Keratinocyte (primary cell): ENCODE measurements at regions not wholly inside any gene's neighbourhood (a gene's known extent, or its start where the extent isn't known, plus 50 kb on each side); places are given as distances from the start of the nearest gene placed in this dataset.
A peak's percentile ranks its signal among the peaks of the same experiment; 100 is the strongest.
"Not testable (repeated sequence)": the region's sequence is repeated elsewhere in the genome, so short reads cannot be mapped to it uniquely, and the experiment has no call there.

ENCODE experiments used
- DNase-seq: peaks from one replicate; pipeline ENCODE4 v3.0.0-alpha.2; 2011; ENCODE audit warnings: low read depth, missing footprints, low spot score
- FAIRE-seq: peaks from 2 replicates; lab custom pipeline; 2011; peaks lifted over from hg19 to GRCh38; lab: Jason Lieb, UNC
- H2AFZ ChIP-seq: 2 replicates; pipeline ENCODE4 v1.6.0; 2012; ENCODE audit warnings: low read length, control low read depth, inconsistent platforms; ENCODE audit not compliant: control insufficient read depth
- H3K27ac ChIP-seq: 2 replicates; pipeline ENCODE4 v1.5.1; 2011; ENCODE audit warnings: low read length; ENCODE audit not compliant: control insufficient read depth, insufficient read depth
- H3K27me3 ChIP-seq: 3 replicates; pipeline ENCODE4 v1.6.0; 2011; ENCODE audit warnings: low read length; ENCODE audit not compliant: control insufficient read depth, insufficient read depth; ENCODE audit errors: extremely low read depth
- H3K36me3 ChIP-seq, 2 experiments: 2 replicates in 1 of 2; 3 replicates in 1 of 2; pipeline ENCODE4 v1.5.1; 2011; ENCODE audit warnings: low read length in 2 of 2, mild to moderate bottlenecking in 1 of 2; ENCODE audit not compliant: control insufficient read depth in 2 of 2, insufficient read depth in 2 of 2; ENCODE audit errors: extremely low read depth in 1 of 2
- H3K4me1 ChIP-seq: 3 replicates; pipeline ENCODE4 v1.5.1; 2011; ENCODE audit warnings: low read length; ENCODE audit not compliant: control insufficient read depth, insufficient read depth; ENCODE audit errors: extremely low read depth
- H3K4me2 ChIP-seq: 3 replicates; pipeline ENCODE4 v1.6.0; 2011; ENCODE audit warnings: low read depth, low read length; ENCODE audit not compliant: control insufficient read depth, insufficient read depth; ENCODE audit errors: extremely low read depth
- H3K4me3 ChIP-seq, 3 experiments: fragments of 200-600 bp in 1 of 3; sonication (generic) in 1 of 3; 2 replicates in 2 of 3; 3 replicates in 1 of 3; pipeline ENCODE4 v1.5.1; 2011 to 2016; ENCODE audit warnings: low read length in 3 of 3, mild to moderate bottlenecking in 3 of 3, control low read depth in 2 of 3, inconsistent platforms in 1 of 3, low read depth in 1 of 3, mixed read lengths in 1 of 3, mixed run types in 1 of 3, moderate library complexity in 1 of 3; ENCODE audit not compliant: control insufficient read depth in 2 of 3, insufficient read depth in 2 of 3; ENCODE audit errors: extremely low read depth in 1 of 3
- H3K79me2 ChIP-seq: 2 replicates; pipeline ENCODE4 v1.6.0; 2012; ENCODE audit warnings: low read length; ENCODE audit not compliant: control insufficient read depth, insufficient read depth
- H3K9ac ChIP-seq: 3 replicates; pipeline ENCODE4 v1.6.0; 2011; ENCODE audit warnings: low read length; ENCODE audit not compliant: control insufficient read depth, insufficient read depth; ENCODE audit errors: extremely low read depth
- H3K9me1 ChIP-seq: 3 replicates; pipeline ENCODE4 v1.6.0; 2011; ENCODE audit warnings: low read length; ENCODE audit not compliant: control insufficient read depth, insufficient read depth; ENCODE audit errors: extremely low read depth
- H3K9me3 ChIP-seq: 2 replicates; pipeline ENCODE4 v1.5.1; 2012; ENCODE audit warnings: low read depth, low read length; ENCODE audit not compliant: control insufficient read depth
- H4K20me1 ChIP-seq: 3 replicates; pipeline ENCODE4 v1.6.0; 2011; ENCODE audit warnings: low read length; ENCODE audit not compliant: control insufficient read depth, insufficient read depth; ENCODE audit errors: extremely low read depth
- CTCF ChIP-seq, 3 experiments: IDR thresholded peaks in 1 of 3; conservative IDR thresholded peaks in 1 of 3; optimal IDR thresholded peaks in 1 of 3; 2 replicates in 2 of 3; 3 replicates in 1 of 3; pipeline versions ENCODE3 to v1.5.1; 2011; ENCODE audit warnings: low read length in 3 of 3, mild to moderate bottlenecking in 3 of 3, moderate library complexity in 2 of 3, control low read depth in 1 of 3, inconsistent platforms in 1 of 3; ENCODE audit not compliant: insufficient read depth in 2 of 3; ENCODE audit errors: extremely low read depth in 1 of 3
- EZH2 ChIP-seq: IDR thresholded peaks from one replicate; pipeline ENCODE4 v1.6.1; 2012; ENCODE audit warnings: inconsistent platforms, mild to moderate bottlenecking, low read length, moderate library complexity
- dilution Hi-C: fragments of 300-500 bp; cut with MboI; formaldehyde crosslinking; loops from one replicate; pipeline ENCODE4 v1.7.0; 2020; ENCODE audit warnings: low sequenced_read_pairs; ENCODE audit not compliant: extremely low pct_ligation_motif_present

DNA sequence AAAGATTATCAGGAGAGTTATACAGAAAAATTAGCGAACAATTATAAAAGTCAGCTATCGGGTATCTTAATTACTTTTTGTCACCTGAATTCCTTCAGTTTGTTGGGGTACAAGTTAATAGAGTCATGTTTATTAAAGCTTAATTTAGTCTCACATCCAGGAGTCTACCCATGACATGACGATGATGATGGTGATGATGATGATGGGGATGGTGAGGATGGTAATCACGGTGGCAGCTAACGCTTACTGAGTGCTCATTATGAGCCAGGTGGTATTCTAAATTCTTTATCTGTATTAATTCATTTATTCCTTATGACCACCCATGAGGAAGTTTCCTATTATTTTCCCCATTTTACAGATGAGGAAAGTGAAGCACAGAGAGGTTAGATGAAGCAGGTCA lies 208.6 kb upstream of the KIF2A start:
- TF ChIP-seq EZH2, result no peak
- no peak for TF ChIP-seq CTCF (optimal IDR thresholded peaks at IDR 0.05 in 1 of 3, IDR thresholded peaks at IDR 0.05 in 1 of 3, conservative IDR thresholded peaks at IDR 0.05 in 1 of 3; ENCODE audit: extremely low read depth in 1 of 3, insufficient read depth in 2 of 3, low read length in 3 of 3)
- Histone ChIP-seq H3K27ac (no peak overlapping the region), H3K9me3 (no peaks in the 10 kb centered on the region), H2AFZ (no peak overlapping the region), H3K27me3 (no peaks in the 10 kb centered on the region), H3K9me1 (no peaks in the 10 kb centered on the region), H4K20me1 (no peaks in the 10 kb centered on the region), H3K9ac (no peak overlapping the region), H3K4me3 (no peak overlapping the region), H3K36me3 (no peaks in the 10 kb centered on the region), H3K79me2 (no peaks in the 10 kb centered on the region), H3K4me1 (peaks cover 22% of the 10 kb centered on the region), H3K4me2 (no peak overlapping the region)
- FAIRE-seq, result no peak
- dilution Hi-C loops, result no loop called here
- no peak for DNase-seq

DNA sequence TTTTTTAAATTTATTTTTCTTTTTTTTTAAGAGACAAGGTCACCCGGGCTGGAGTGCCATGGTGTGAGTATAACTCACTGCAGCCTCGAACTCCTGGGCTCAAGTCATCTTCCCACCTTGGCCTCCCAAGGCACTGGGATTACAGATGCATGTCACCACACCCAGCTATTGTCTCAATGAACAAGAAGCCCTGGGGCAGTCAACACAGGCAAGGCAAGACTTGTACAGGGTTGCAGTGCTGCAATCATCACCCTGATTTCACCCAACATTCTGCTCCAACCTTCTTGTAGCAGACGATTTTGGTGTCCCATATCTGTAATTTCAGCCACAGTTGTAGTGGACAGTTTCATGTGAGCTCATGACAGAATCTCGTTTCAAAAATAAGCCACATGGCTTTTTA lies 205.8 kb upstream of the KIF2A start:
- Histone ChIP-seq H3K79me2 (no peaks in the 10 kb centered on the region), H3K27ac (no peak overlapping the region), H3K4me3 (no peak overlapping the region), H4K20me1 (no peaks in the 10 kb centered on the region), H3K27me3 (no peaks in the 10 kb centered on the region), H3K9me3 (no peaks in the 10 kb centered on the region), H3K36me3 (no peaks in the 10 kb centered on the region), H3K9me1 (no peaks in the 10 kb centered on the region), H2AFZ (no peak overlapping the region), H3K4me1 (peaks cover 15% of the 10 kb centered on the region), H3K9ac (no peak overlapping the region), H3K4me2 (peak overlapping the region; percentile 71)
- dilution Hi-C loops, result no loop called here
- TF ChIP-seq CTCF (optimal IDR thresholded peaks at IDR 0.05 in 1 of 3, IDR thresholded peaks at IDR 0.05 in 1 of 3, conservative IDR thresholded peaks at IDR 0.05 in 1 of 3; ENCODE audit: extremely low read depth in 1 of 3, insufficient read depth in 2 of 3, low read length in 3 of 3), result no peak
- TF ChIP-seq EZH2, result no peak
- peak; percentile 96 for FAIRE-seq
- DNase-seq, result peak; percentile 56

DNA sequence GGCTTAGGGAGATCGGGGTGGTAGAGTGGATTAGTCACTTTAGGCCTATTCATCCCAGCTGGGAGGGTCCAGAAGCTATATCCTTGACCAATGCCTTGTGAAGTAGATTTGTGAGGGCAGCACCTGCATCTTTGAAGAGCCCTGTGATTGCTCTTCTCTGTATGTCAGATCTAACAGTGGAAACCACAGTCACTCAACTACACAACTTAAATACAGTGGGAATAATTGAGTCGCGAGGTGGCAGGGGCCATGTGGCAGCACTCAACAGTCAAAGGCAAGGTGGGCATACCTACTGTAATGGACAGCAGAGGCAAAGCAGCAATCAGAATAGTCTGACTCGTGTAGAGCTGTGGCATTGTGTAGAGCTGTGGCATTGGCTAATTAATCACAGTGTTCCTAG lies 202.1 kb upstream of the KIF2A start:
- dilution Hi-C loops, result not testable (repeated sequence)

More for the DNA sequence above, 202.1 kb upstream of the KIF2A start:
- not testable (repeated sequence) for FAIRE-seq, H3K27ac ChIP-seq, H3K4me2 ChIP-seq, H3K79me2 ChIP-seq, H3K27me3 ChIP-seq, H4K20me1 ChIP-seq, H3K36me3 ChIP-seq, DNase-seq, H3K9ac ChIP-seq, H2AFZ ChIP-seq, H3K9me3 ChIP-seq, H3K4me3 ChIP-seq, H3K9me1 ChIP-seq
- peaks cover 15% of the 10 kb centered on the region for H3K4me1 ChIP-seq
